HepG2 (cell line): ENCODE measurements at regions not wholly inside any gene's neighbourhood (a gene's known extent, or its start where the extent isn't known, plus 50 kb on each side); places are given as distances from the start of the nearest gene placed in this dataset.

Experiments
- ATAC-seq: fragments of 200-7000 bp; cut with Tn5 transposase; 3 replicates; pipeline ENCODE4 v1.9.1; 2020; ENCODE audit warnings: mild to moderate bottlenecking, moderate library complexity
- BruUV-seq: library from RNA; stranded (reverse); fragments of 400-500 nt; replicated peaks from 2 replicates; lab custom pipeline; 2021; lab: Mats Ljungman, UMichigan
- CTCF ChIA-PET: fragments of 300-600 bp; formaldehyde crosslinking; extraction: SDS; loops from one replicate; lab custom pipeline; 2021; ENCODE audit warnings: low total read pairs, inconsistent platforms, low intra/inter-chr PET ratio; lab: Yijun Ruan, JAX
- POLR2A ChIA-PET: fragments of 350-600 bp; sonication (Branson Sonifier 250); formaldehyde crosslinking; loops from one replicate; lab custom pipeline; 2020; ENCODE audit warnings: antibody characterized with exemption, inconsistent platforms; lab: Yijun Ruan, JAX
- DNase-seq: peaks from one replicate; pipeline ENCODE4 v3.0.0-alpha.2; 2015; ENCODE audit warnings: low spot score
- FAIRE-seq: peaks from 3 replicates; lab custom pipeline; 2011; peaks lifted over from hg19 to GRCh38; lab: Jason Lieb, UNC
- H2AFZ ChIP-seq: one replicate; pipeline ENCODE4 v1.6.1; 2011; ENCODE audit warnings: low read length, inconsistent platforms
- H3K27ac ChIP-seq: fragments of 300-600 bp; 3 replicates; pipeline ENCODE4 v1.8.0; 2011; ENCODE audit warnings: mixed run types, mild to moderate bottlenecking, mixed read lengths, low read length, inconsistent platforms; ENCODE audit not compliant: insufficient read depth; ENCODE audit errors: extremely low read length
- H3K27me3 ChIP-seq, 2 experiments: fragments of 200-600 bp in 1 of 2; 2 replicates in 1 of 2; 3 replicates in 1 of 2; pipeline versions ENCODE4 v1.6.0 to v1.8.0; 2011; ENCODE audit warnings: low read length in 2 of 2, mild to moderate bottlenecking in 2 of 2, moderate library complexity in 2 of 2, inconsistent platforms in 1 of 2; ENCODE audit not compliant: insufficient read depth in 2 of 2, control insufficient read depth in 1 of 2
- H3K36me3 ChIP-seq, 2 experiments: fragments of 200-600 bp in 1 of 2; replicated peaks in 1 of 2; 2 replicates in 1 of 2; 3 replicates in 1 of 2; pipeline versions ENCODE4 v1.5.1 to v1.8.0; 2011; ENCODE audit warnings: low read length in 2 of 2, inconsistent platforms in 1 of 2; ENCODE audit not compliant: insufficient read depth in 2 of 2, control insufficient read depth in 1 of 2
- H3K4me1 ChIP-seq: 2 replicates; pipeline ENCODE4 v1.5.1; 2012; ENCODE audit warnings: low read length, inconsistent platforms; ENCODE audit not compliant: insufficient read depth
- H3K4me2 ChIP-seq: 2 replicates; pipeline ENCODE4 v1.6.0; 2011; ENCODE audit warnings: low read depth, low read length, inconsistent platforms
- H3K4me3 ChIP-seq, 3 experiments: fragments of 200-600 bp in 1 of 3; sonication (generic), shearing (Covaris generic) in 1 of 3; replicated peaks in 1 of 3; 2 replicates each; pipeline ENCODE4 v1.5.1; 2011 to 2016; ENCODE audit warnings: low read length in 3 of 3, inconsistent platforms in 2 of 3, low read depth in 2 of 3, mild to moderate bottlenecking in 2 of 3, control low read depth in 1 of 3, mixed read lengths in 1 of 3; ENCODE audit not compliant: insufficient read depth in 1 of 3
- H3K79me2 ChIP-seq: one replicate; pipeline ENCODE4 v1.6.1; 2011; ENCODE audit warnings: low read length, inconsistent platforms; ENCODE audit not compliant: insufficient read depth
- H3K9ac ChIP-seq: 2 replicates; pipeline ENCODE4 v1.6.0; 2011; ENCODE audit warnings: mild to moderate bottlenecking, low read depth, low read length, inconsistent platforms; ENCODE audit not compliant: insufficient read depth
- H3K9me3 ChIP-seq: 2 replicates; pipeline ENCODE4 v1.5.1; 2012; ENCODE audit warnings: mild to moderate bottlenecking, low read length
- H4K20me1 ChIP-seq: 2 replicates; pipeline ENCODE4 v1.6.0; 2011; ENCODE audit warnings: inconsistent platforms, mild to moderate bottlenecking, low read length, moderate library complexity; ENCODE audit not compliant: insufficient read depth
- BHLHE40 ChIP-seq: IDR thresholded peaks from 2 replicates; pipeline ENCODE4 v1.6.1; 2011; ENCODE audit warnings: low read length, improper control_type of control experiment
- ELF1 ChIP-seq: sonication (generic); formaldehyde crosslinking; IDR thresholded peaks from 2 replicates; pipeline ENCODE4 v1.4.0; 2020; ENCODE audit warnings: missing genetic modification reagents
- HCFC1 ChIP-seq: fragments of 150-350 bp; IDR thresholded peaks from 2 replicates; pipeline ENCODE4 v1.6.1; 2014; ENCODE audit warnings: low read depth, low read length
- KDM5B ChIP-seq: sonication (generic); formaldehyde crosslinking; IDR thresholded peaks from 2 replicates; pipeline ENCODE4 v1.4.0; 2020; ENCODE audit warnings: missing genetic modification reagents, mild to moderate bottlenecking, borderline replicate concordance
- MXD3 ChIP-seq: IDR thresholded peaks from 2 replicates; pipeline ENCODE4 v1.6.1; 2016; ENCODE audit warnings: mild to moderate bottlenecking, missing biosample characterization, missing genetic modification reagents
- POLR2AphosphoS5 ChIP-seq: IDR thresholded peaks from 2 replicates; pipeline ENCODE4 v1.6.1; 2012; ENCODE audit warnings: low read depth, low read length
- PPARG ChIP-seq: conservative IDR thresholded peaks from 2 replicates; pipeline ENCODE4 v1.6.1; 2016; ENCODE audit warnings: missing biosample characterization, missing genetic modification reagents
- ZFP62 ChIP-seq: sonication (generic); formaldehyde crosslinking; IDR thresholded peaks from 2 replicates; pipeline ENCODE4 v1.4.0; 2020; ENCODE audit warnings: missing genetic modification reagents
- ZNF296 ChIP-seq: sonication (generic); formaldehyde crosslinking; conservative IDR thresholded peaks from 2 replicates; pipeline ENCODE4 v1.5.0; 2020; ENCODE audit warnings: mild to moderate bottlenecking, missing genetic modification reagents
- ZNF326 ChIP-seq: sonication (generic); formaldehyde crosslinking; IDR thresholded peaks from 2 replicates; pipeline ENCODE4 v1.4.0; 2020; ENCODE audit warnings: missing genetic modification reagents, borderline replicate concordance
- ZNF331 ChIP-seq: sonication (generic); formaldehyde crosslinking; IDR thresholded peaks from 2 replicates; pipeline ENCODE4 v1.4.0; 2020; ENCODE audit warnings: missing genetic modification reagents
- ZNF549 ChIP-seq: sonication (generic); formaldehyde crosslinking; IDR thresholded peaks from 2 replicates; pipeline ENCODE4 v1.5.0; 2020; ENCODE audit warnings: missing genetic modification reagents
- ZNF557 ChIP-seq: sonication (generic); formaldehyde crosslinking; IDR thresholded peaks from 2 replicates; pipeline ENCODE4 v1.4.0; 2020; ENCODE audit warnings: missing genetic modification reagents
- ZNF563 ChIP-seq: sonication (generic); formaldehyde crosslinking; IDR thresholded peaks from 2 replicates; pipeline ENCODE4 v1.8.0; 2022; ENCODE audit warnings: mild to moderate bottlenecking, moderate library complexity, missing genetic modification reagents
- ZNF670 ChIP-seq: sonication (generic); formaldehyde crosslinking; IDR thresholded peaks from 2 replicates; pipeline ENCODE4 v1.8.0; 2022; ENCODE audit warnings: mild to moderate bottlenecking, missing genetic modification reagents, borderline replicate concordance
- ZNF75D ChIP-seq: sonication (generic); formaldehyde crosslinking; IDR thresholded peaks from 2 replicates; pipeline ENCODE4 v1.8.1; 2023; ENCODE audit warnings: missing genetic modification reagents, mild to moderate bottlenecking, borderline replicate concordance
- WGBS: methylation state at CpG from one replicate; pipeline ENCODE4 v1.1.6; 2017; ENCODE audit warnings: low lambda C conversion rate; 5-methylcytosine and 5-hydroxymethylcytosine counted together
- in situ Hi-C: cut with HindIII; loops from 2 replicates; pipeline ENCODE4 v1.10.0; 2017; ENCODE audit warnings: low pct_unique_long_range_greater_than_20kb; ENCODE audit not compliant: extremely low pct_ligation_motif_present
- intact Hi-C: fragments of 100-400 bp; cut with micrococcal nuclease; formaldehyde crosslinking; loops from one replicate; pipeline ENCODE4 v1.10.0; 2022; ENCODE audit not compliant: unreplicated experiment
- TF ChIP-seq, protein P1 (sequence below): sonication (generic); formaldehyde crosslinking; IDR thresholded peaks from 2 replicates; pipeline ENCODE4 v1.5.0; 2020; ENCODE audit warnings: missing genetic modification reagents
- TF ChIP-seq, protein P2 (sequence below): sonication (generic); formaldehyde crosslinking; IDR thresholded peaks from 2 replicates; pipeline ENCODE4 v1.8.1; 2023; ENCODE audit warnings: mild to moderate bottlenecking, inconsistent platforms, moderate library complexity, missing genetic modification reagents, borderline replicate concordance

GRCh38 chr4:33493231-33493630 lies 2751.1 kb downstream of the ARAP2 start:
- Histone ChIP-seq H3K36me3 (no peaks in the 10 kb centered on the region), H3K79me2 (no peaks in the 10 kb centered on the region), H3K9me3 (peaks cover 54% of the 10 kb centered on the region), H3K4me1 (no peaks in the 10 kb centered on the region), H3K9ac (no peak overlapping the region)
- no peak for DNase-seq
- no TSS peak for BruUV-seq
- intact Hi-C loops (no loop called here), in situ Hi-C loops (no loop called here)
- WGBS: 41% methylated on average over 2 of the region's 2 CpGs
- FAIRE-seq: no peak
- ATAC-seq: no peak
- no peak for TF ChIP-seq ZNF326
- TF ChIP-seq, protein P1, sequence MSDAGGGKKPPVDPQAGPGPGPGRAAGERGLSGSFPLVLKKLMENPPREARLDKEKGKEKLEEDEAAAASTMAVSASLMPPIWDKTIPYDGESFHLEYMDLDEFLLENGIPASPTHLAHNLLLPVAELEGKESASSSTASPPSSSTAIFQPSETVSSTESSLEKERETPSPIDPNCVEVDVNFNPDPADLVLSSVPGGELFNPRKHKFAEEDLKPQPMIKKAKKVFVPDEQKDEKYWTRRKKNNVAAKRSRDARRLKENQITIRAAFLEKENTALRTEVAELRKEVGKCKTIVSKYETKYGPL (CRISPR knock-in tag): no peak
- no peak for TF ChIP-seq POLR2AphosphoS5
- TF ChIP-seq ZNF557: no peak
- no peak for TF ChIP-seq ZNF331 (CRISPR knock-in tag)
- no peak for TF ChIP-seq ZNF549 (CRISPR knock-in tag)
- TF ChIP-seq HCFC1: no peak
- TF ChIP-seq KDM5B (CRISPR knock-in tag): no peak
- TF ChIP-seq BHLHE40: no peak
- no peak for TF ChIP-seq ZNF296 (CRISPR knock-in tag)
- no peak for TF ChIP-seq ELF1
- no peak for TF ChIP-seq ZNF670 (CRISPR knock-in tag)
- TF ChIP-seq ZFP62 (CRISPR knock-in tag): no peak
- TF ChIP-seq ZNF563 (CRISPR knock-in tag): no peak
- TF ChIP-seq ZNF75D (CRISPR knock-in tag): no peak
- TF ChIP-seq PPARG (CRISPR knock-in tag): no peak
- no peak for TF ChIP-seq MXD3 (CRISPR knock-in tag)
- TF ChIP-seq, protein P2, sequence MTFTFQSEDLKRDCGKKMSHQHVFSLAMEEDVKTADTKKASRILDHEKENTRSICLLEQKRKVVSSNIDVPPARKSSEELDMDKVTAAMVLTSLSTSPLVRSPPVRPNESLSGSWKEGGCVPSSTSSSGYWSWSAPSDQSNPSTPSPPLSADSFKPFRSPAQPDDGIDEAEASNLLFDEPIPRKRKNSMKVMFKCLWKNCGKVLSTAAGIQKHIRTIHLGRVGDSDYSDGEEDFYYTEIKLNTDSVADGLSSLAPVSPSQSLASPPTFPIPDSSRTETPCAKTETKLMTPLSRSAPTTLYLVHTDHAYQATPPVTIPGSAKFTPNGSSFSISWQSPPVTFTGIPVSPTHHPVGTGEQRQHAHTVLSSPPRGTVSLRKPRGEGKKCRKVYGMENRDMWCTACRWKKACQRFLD (CRISPR knock-in tag): no peak
- TF ChIP-seq, all 625 proteins: peak for 0
- ChIA-PET POLR2A (no interaction called here), CTCF (no interaction called here)
- Histone ChIP-seq H4K20me1 (no peaks in the 10 kb centered on the region), H3K4me3 (no peak overlapping the region), H2AFZ (no peak overlapping the region), H3K27ac (no peak overlapping the region), H3K4me2 (no peak overlapping the region), H3K27me3 (no peaks in the 10 kb centered on the region)
